HL-60 (cell line): ENCODE measurements at regions not wholly inside any gene's neighbourhood (a gene's known extent, or its start where the extent isn't known, plus 50 kb on each side); places are given as distances from the start of the nearest gene placed in this dataset.

Experiments used
- DNase-seq, 2 experiments: peaks; one replicate each; pipeline ENCODE4 v3.0.0-alpha.2; 2010 to 2020; ENCODE audit warnings: low read depth in 1 of 2, low spot score in 1 of 2
- H3K27ac ChIP-seq: fragments of 250-450 bp; sonication (Bioruptor Pico); replicated peaks from 2 replicates; pipeline ENCODE4 v1.5.1; 2020; ENCODE audit warnings: mild to moderate bottlenecking, moderate library complexity
- H3K27me3 ChIP-seq: fragments of 250-450 bp; sonication (Bioruptor Pico); 2 replicates; pipeline ENCODE4 v1.5.1; 2021; ENCODE audit warnings: mild to moderate bottlenecking, moderate library complexity; ENCODE audit not compliant: insufficient read depth, poor library complexity, severe bottlenecking
- H3K4me3 ChIP-seq: replicated peaks from 2 replicates; pipeline ENCODE4 v1.5.1; 2011; ENCODE audit warnings: mild to moderate bottlenecking, control low read depth, low read length; ENCODE audit not compliant: insufficient read depth
- CTCF ChIP-seq: IDR thresholded peaks from one replicate; pipeline ENCODE4 v1.5.1; 2011; ENCODE audit warnings: low read length, control low read depth, inconsistent platforms; ENCODE audit not compliant: insufficient read depth
- GABPA ChIP-seq: IDR thresholded peaks from 2 replicates; pipeline ENCODE4 v1.6.1; 2012; ENCODE audit warnings: low read depth
- POLR2AphosphoS5 ChIP-seq: IDR thresholded peaks from 2 replicates; pipeline ENCODE4 v1.6.1; 2012; ENCODE audit warnings: low read depth
- REST ChIP-seq: IDR thresholded peaks from 2 replicates; pipeline ENCODE4 v1.6.1; 2012; ENCODE audit warnings: low read depth; ENCODE audit not compliant: insufficient replicate concordance
- SPI1 ChIP-seq: IDR thresholded peaks from 2 replicates; pipeline ENCODE4 v1.6.1; 2012; ENCODE audit warnings: low read depth, mild to moderate bottlenecking, borderline replicate concordance

- DNase-seq = no peak
- Histone ChIP-seq H3K27me3 (no peaks in the 10 kb centered on the region), H3K27ac (no peak overlapping the region), H3K4me3 (no peak overlapping the region)
- TF ChIP-seq SPI1 (no peak), CTCF (no peak), POLR2AphosphoS5 (no peak), GABPA (no peak), REST (no peak)
Observed at GRCh38 chr10:78899098-78899754, 169.5 kb upstream of the ZMIZ1 start.

GRCh38 chr10:78899996-78900714 is 168.6 kb upstream of the ZMIZ1 start:
- no peak overlapping the region for H3K27ac ChIP-seq
- TF ChIP-seq CTCF (no peak), GABPA (no peak), REST (no peak), POLR2AphosphoS5 (no peak), SPI1 (no peak)
- DNase-seq = no peak
- H3K27me3 ChIP-seq = no peaks in the 10 kb centered on the region
- no peak overlapping the region for H3K4me3 ChIP-seq

- no peak overlapping the region for H3K27ac ChIP-seq
- no peaks in the 10 kb centered on the region for H3K27me3 ChIP-seq
- no peak for TF ChIP-seq POLR2AphosphoS5
- TF ChIP-seq REST = no peak
- no peak for TF ChIP-seq GABPA
- TF ChIP-seq SPI1 = no peak
- TF ChIP-seq CTCF = no peak
- DNase-seq = no peak
- no peak overlapping the region for H3K4me3 ChIP-seq
Observed at GRCh38 chr10:78900715-78901430, 167.9 kb upstream of the ZMIZ1 start.
